ENCODE measurements at regions not wholly inside any gene's neighbourhood (a gene's known extent, or its start where the extent isn't known, plus 50 kb on each side); places are given as distances from the start of the nearest gene placed in this dataset.

DNA sequence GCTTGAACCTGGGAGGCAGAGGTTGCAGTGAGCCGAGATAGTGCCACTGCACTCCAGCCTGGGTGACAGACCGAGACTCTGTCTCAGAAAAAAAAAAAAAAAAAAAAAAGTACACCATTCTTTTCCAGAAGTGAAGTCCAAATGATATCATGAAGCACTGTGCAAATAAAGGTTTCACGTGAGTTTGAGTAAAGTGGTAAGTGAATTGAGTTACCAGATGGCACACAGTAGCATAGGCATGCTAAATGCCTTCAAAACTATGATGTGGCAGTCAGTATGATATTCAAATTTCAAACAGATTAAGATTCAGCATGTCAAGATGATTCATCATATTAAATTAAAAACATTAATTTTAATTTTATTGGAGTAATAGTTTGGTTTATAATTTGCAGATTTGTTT is 195.2 kb downstream of the TAF11L14 start:
- Histone ChIP-seq H3K36me3 (no peaks in the 10 kb centered on the region), H3K4me1 (no peaks in the 10 kb centered on the region), H3K27ac (no peak overlapping the region), H3K9me3 (no peaks in the 10 kb centered on the region), H3K27me3 (no peaks in the 10 kb centered on the region), H3K4me3 (no peak overlapping the region)
- no peak for DNase-seq (ENCODE audit: low spot score in 2 of 2)
- intact Hi-C loops (cut with DNase I; ENCODE audit: low total_unique reads), result no loop called here
- TF ChIP-seq, protein P1, sequence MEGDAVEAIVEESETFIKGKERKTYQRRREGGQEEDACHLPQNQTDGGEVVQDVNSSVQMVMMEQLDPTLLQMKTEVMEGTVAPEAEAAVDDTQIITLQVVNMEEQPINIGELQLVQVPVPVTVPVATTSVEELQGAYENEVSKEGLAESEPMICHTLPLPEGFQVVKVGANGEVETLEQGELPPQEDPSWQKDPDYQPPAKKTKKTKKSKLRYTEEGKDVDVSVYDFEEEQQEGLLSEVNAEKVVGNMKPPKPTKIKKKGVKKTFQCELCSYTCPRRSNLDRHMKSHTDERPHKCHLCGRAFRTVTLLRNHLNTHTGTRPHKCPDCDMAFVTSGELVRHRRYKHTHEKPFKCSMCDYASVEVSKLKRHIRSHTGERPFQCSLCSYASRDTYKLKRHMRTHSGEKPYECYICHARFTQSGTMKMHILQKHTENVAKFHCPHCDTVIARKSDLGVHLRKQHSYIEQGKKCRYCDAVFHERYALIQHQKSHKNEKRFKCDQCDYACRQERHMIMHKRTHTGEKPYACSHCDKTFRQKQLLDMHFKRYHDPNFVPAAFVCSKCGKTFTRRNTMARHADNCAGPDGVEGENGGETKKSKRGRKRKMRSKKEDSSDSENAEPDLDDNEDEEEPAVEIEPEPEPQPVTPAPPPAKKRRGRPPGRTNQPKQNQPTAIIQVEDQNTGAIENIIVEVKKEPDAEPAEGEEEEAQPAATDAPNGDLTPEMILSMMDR (IDR thresholded peaks at IDR 0.05), result no peak
- TF ChIP-seq POLR2A (IDR thresholded peaks at IDR 0.05), result no peak
- no peak for TF ChIP-seq POLR2AphosphoS5 (IDR thresholded peaks at IDR 0.05)

DNA sequence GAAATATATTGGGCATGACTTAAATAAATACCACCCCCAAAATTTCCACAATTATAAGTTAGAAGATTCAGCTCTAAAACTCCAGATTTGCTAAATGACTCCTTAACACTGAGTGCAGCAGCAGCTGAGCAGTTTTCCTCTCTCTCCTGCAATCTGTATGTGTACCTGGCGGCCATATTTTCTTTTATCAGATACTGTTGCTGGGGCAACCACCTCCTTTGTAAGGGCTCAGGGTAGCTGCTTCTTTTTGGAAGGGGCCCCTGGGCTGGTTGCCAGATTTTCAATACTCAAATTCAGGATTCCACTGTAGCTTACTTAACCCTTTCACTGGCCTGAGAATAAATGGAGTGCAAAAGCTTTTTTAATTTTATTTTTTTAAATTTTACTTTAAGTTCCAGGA is 197.0 kb downstream of the TAF11L14 start:
- Histone ChIP-seq H3K27ac (no peak overlapping the region), H3K4me1 (no peaks in the 10 kb centered on the region), H3K36me3 (no peaks in the 10 kb centered on the region), H3K9me3 (no peaks in the 10 kb centered on the region), H3K27me3 (no peaks in the 10 kb centered on the region), H3K4me3 (no peak overlapping the region)
- intact Hi-C loops (cut with DNase I; ENCODE audit: low total_unique reads), result no loop called here
- TF ChIP-seq POLR2AphosphoS5 (IDR thresholded peaks at IDR 0.05) (no peak), POLR2A (IDR thresholded peaks at IDR 0.05) (no peak)
- TF ChIP-seq, protein P1 (IDR thresholded peaks at IDR 0.05), result no peak
- no peak for DNase-seq (ENCODE audit: low spot score in 2 of 2)

DNA sequence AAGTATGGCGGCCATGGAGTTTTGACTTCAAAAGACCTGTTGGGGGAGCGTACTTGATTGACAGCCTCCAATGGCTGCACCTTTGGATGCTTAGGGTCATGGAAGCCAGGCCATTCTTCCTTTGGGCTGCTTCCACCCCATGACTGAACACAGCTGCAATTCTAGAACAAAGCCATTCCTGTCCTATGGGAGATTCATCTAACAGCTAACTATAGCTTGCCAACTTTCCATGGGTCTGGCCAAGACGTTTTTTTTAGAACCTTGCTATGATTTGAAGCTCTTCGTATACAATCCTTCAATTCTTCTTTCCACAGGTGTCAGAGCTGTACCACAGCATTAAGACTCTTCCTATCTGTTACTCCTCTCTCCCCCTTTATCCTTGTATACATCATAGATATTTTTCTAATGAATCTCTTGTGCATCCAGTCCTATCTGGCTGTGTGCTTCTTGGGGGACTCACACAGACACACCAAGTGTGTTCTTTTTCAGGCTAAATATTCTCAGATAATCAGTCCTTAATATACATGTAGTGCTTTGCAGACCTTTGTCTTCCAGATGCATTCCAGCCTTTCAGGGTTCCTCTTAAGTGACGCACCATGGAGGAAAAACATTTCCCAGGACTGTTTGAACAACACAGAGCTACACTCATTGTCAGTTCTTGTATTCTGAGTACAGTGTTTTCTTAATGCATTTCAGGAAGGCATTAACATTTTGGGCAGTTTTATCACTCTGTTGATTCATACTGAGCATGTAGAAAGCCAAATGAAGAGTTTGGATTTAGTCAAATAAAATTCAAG is 198.9 kb downstream of the TAF11L14 start:
- Histone ChIP-seq H3K27me3 (no peaks in the 10 kb centered on the region), H3K9me3 (peaks cover 0 to 4% of the 10 kb centered on the region in 2 donors), H3K4me1 (no peaks in the 10 kb centered on the region), H3K4me3 (no peak overlapping the region), H3K36me3 (no peaks in the 10 kb centered on the region), H3K27ac (no peak overlapping the region)
- TF ChIP-seq, protein P1 (IDR thresholded peaks at IDR 0.05), result no peak
- TF ChIP-seq POLR2A (IDR thresholded peaks at IDR 0.05) (no peak), POLR2AphosphoS5 (IDR thresholded peaks at IDR 0.05) (no peak)
- intact Hi-C loops (cut with DNase I; ENCODE audit: low total_unique reads), result no loop called here
- DNase-seq (ENCODE audit: low spot score in 2 of 2), result no peak

DNA sequence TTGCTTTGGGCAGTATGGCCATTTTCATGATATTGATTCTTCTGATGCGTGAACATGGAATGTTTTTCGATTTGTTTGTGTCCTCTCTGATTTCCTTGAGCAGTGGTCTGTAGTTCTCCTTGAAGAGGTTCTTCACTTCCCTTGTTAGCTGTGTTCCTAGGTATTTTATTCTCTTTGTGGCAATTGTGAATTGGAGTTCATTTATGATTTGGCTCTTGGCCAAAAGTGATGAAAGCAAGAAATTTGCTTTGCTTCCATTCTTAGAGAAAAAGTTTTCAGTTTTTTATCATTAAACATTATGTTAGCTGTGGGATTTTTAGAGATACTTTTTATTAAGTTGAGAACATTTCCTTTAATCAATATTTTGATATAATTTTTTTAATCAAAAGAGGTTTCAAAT is 203.5 kb downstream of the TAF11L14 start:
- no peak overlapping the region for H3K27ac ChIP-seq
- H3K36me3 ChIP-seq, result no peaks in the 10 kb centered on the region
- peaks cover 0 to 4% of the 10 kb centered on the region in 2 donors for H3K9me3 ChIP-seq
- intact Hi-C loops (cut with DNase I; ENCODE audit: low total_unique reads), result no loop called here
- no peaks in the 10 kb centered on the region for H3K27me3 ChIP-seq
- H3K4me1 ChIP-seq, result no peaks in the 10 kb centered on the region
- no peak overlapping the region for H3K4me3 ChIP-seq
- no peak for TF ChIP-seq POLR2A (IDR thresholded peaks at IDR 0.05)
- TF ChIP-seq POLR2AphosphoS5 (IDR thresholded peaks at IDR 0.05), result no peak
- TF ChIP-seq, protein P1 (IDR thresholded peaks at IDR 0.05), result no peak
- no peak for DNase-seq (ENCODE audit: low spot score in 2 of 2)

DNA sequence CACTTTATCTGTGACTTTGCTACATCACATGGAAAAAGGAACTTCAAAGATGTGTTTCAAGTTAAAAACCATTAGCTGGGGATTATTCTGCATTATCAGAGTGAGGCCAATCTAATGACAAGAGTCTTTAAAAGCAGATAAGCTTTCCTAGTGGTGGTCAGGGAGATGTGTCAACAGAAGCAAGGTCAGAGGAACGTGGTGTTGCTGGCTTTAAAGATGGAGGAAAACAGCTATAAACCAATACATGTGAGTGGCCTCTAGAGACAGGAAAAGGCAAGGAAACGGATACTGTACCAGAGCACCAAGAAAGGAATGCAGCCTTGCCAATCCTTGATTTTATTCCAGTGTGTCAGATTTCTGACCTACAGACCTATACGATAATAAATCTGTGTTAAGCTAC is 204.2 kb downstream of the TAF11L14 start:
- peaks cover 0 to 4% of the 10 kb centered on the region in 2 donors for H3K9me3 ChIP-seq
- H3K27me3 ChIP-seq, result no peaks in the 10 kb centered on the region
- DNase-seq (ENCODE audit: low spot score in 2 of 2), result no peak
- no peaks in the 10 kb centered on the region for H3K36me3 ChIP-seq
- H3K4me1 ChIP-seq, result no peaks in the 10 kb centered on the region
- intact Hi-C loops (cut with DNase I; ENCODE audit: low total_unique reads), result no loop called here
- TF ChIP-seq POLR2A (IDR thresholded peaks at IDR 0.05) (no peak), POLR2AphosphoS5 (IDR thresholded peaks at IDR 0.05) (no peak)
- TF ChIP-seq, protein P1 (IDR thresholded peaks at IDR 0.05), result no peak
- no peak overlapping the region for H3K4me3 ChIP-seq
- no peak overlapping the region for H3K27ac ChIP-seq

Measured in breast epithelium (tissue), 4 donors.